ENCODE measurements at regions not wholly inside any gene's neighbourhood (a gene's known extent, or its start where the extent isn't known, plus 50 kb on each side); places are given as distances from the start of the nearest gene placed in this dataset.
"Not testable (repeated sequence)": the region's sequence is repeated elsewhere in the genome, so short reads cannot be mapped to it uniquely, and the experiment has no call there.

- 19 to 26% methylated on average over 20 to 25 of the region's 28 CpGs for WGBS, 2 donors
- peak in 1 of 2 donors; percentile 87 for DNase-seq (ENCODE audit: low spot score in 2 of 2)
- no peak overlapping the region for H3K4me3 ChIP-seq (ENCODE audit: low read depth, poor library complexity, severe bottlenecking)
- TF ChIP-seq, protein P1, sequence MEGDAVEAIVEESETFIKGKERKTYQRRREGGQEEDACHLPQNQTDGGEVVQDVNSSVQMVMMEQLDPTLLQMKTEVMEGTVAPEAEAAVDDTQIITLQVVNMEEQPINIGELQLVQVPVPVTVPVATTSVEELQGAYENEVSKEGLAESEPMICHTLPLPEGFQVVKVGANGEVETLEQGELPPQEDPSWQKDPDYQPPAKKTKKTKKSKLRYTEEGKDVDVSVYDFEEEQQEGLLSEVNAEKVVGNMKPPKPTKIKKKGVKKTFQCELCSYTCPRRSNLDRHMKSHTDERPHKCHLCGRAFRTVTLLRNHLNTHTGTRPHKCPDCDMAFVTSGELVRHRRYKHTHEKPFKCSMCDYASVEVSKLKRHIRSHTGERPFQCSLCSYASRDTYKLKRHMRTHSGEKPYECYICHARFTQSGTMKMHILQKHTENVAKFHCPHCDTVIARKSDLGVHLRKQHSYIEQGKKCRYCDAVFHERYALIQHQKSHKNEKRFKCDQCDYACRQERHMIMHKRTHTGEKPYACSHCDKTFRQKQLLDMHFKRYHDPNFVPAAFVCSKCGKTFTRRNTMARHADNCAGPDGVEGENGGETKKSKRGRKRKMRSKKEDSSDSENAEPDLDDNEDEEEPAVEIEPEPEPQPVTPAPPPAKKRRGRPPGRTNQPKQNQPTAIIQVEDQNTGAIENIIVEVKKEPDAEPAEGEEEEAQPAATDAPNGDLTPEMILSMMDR (IDR thresholded peaks at IDR 0.05) = no peak
- no peak for TF ChIP-seq POLR2A (IDR thresholded peaks at IDR 0.05)
- intact Hi-C loops (cut with DNase I; ENCODE audit: low total_unique reads) = no loop called here
Measured at GRCh38 chr6:37566111-37566949, 66.6 kb upstream of the CCDC167 start.

DNA sequence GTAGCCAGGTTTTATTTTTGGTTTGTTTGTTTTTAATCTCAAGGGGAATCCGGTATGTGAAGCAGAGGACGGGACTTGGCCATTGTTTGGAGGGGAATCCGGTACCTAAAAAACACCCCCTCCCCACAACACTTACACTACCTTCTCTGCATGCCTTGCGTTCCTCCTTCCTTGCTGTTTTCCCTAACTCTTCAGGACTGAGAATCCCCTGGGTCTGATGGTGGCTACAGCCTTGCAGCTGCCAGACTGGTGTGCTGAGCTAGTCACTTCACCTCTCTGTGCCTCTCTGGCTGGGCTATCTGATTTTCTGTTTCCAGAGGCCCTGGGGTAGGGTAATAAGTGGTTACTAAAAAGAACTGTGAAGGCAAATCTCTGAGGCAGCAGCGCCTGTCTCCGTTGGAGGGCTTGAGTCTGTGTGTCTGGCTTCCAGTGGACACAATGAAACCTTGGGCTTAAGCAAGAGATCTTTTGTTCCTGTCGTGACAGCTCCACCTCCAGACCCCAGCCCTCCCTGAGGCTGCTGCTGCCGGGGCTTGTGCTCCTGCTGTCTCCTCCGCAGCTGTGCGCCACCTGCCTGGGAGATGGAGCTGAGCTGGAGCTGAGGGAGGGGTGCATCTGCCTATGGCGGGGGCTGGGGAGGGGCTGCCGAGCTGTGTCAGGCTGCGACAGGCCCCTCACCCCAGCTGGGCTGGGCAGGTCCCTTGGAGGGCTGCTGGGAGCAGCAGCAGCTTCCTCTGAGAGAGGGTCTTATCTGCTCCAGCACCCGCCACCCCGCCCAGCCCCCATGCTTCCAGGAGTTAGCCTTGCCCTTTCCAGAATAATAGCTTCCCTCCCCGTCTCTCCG is 65.8 kb upstream of the CCDC167 start:
- intact Hi-C loops (cut with DNase I; ENCODE audit: low total_unique reads) = no loop called here
- no peak overlapping the region for H3K4me3 ChIP-seq (ENCODE audit: low read depth, poor library complexity, severe bottlenecking)
- no peak for DNase-seq (ENCODE audit: low spot score in 2 of 2)
- TF ChIP-seq POLR2A (IDR thresholded peaks at IDR 0.05) = no peak
- TF ChIP-seq, protein P1 (IDR thresholded peaks at IDR 0.05) = no peak
- 31 to 41% methylated on average over 14 to 17 of the region's 17 CpGs for WGBS, 2 donors

DNA sequence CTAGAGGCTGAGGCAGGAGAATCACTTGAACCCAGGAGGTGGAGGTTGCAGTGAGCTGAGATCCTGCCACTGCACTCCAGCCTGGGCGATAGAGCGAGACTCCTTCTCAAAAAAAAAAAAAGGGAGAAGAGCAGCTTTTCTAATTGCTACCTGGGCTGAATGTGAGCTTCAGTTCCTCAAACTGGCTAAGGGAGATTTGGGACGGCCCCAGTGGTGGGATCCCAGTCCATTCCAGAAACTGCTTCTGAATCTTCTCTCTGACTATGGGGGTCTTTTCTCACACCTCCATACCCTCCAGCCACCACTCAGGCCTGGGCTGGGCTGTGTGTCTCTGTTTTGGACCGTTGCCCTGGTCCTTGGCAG is 63.2 kb upstream of the CCDC167 start:
- intact Hi-C loops (cut with DNase I; ENCODE audit: low total_unique reads); DNase-seq (ENCODE audit: low spot score in 2 of 2); H3K4me3 ChIP-seq (ENCODE audit: low read depth, poor library complexity, severe bottlenecking): not testable (repeated sequence)
- 79 to 84% methylated on average over 4 of the region's 4 CpGs for WGBS, 2 donors

DNA sequence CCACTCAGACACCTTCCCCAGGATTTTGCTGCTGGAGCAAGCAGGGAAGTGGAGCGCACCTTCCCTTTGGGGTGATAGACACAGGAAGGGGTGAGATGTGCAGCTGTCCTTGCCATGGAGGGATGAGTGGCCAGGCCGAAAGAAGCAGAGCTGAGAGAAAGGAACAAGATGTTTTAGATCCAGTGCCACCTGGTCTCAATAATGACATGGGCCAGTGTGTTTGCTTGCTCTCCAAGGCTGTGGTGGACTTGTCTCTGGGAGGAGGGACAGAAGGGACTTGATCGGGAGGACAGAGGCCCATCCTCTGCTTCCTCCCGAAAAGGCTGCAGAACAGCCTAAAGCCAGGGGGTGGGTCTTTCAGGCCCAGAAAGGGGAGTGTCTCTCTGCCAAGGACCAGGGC is 61.7 kb upstream of the CCDC167 start:
- no peak for DNase-seq (ENCODE audit: low spot score in 2 of 2)
- no peak for TF ChIP-seq POLR2A (IDR thresholded peaks at IDR 0.05)
- TF ChIP-seq, protein P1 (IDR thresholded peaks at IDR 0.05) = no peak
- 75 to 82% methylated on average over 4 of the region's 4 CpGs for WGBS, 2 donors
- intact Hi-C loops (cut with DNase I; ENCODE audit: low total_unique reads) = no loop called here
- H3K4me3 ChIP-seq (ENCODE audit: low read depth, poor library complexity, severe bottlenecking) = no peak overlapping the region

- DNase-seq (ENCODE audit: low spot score in 2 of 2) = no peak
- 91 to 94% methylated on average over 3 of the region's 3 CpGs for WGBS, 2 donors
- TF ChIP-seq, protein P1 (IDR thresholded peaks at IDR 0.05) = no peak
- no peak for TF ChIP-seq POLR2A (IDR thresholded peaks at IDR 0.05)
- intact Hi-C loops (cut with DNase I; ENCODE audit: low total_unique reads) = no loop called here
- H3K4me3 ChIP-seq (ENCODE audit: low read depth, poor library complexity, severe bottlenecking) = no peak overlapping the region
Measured at GRCh38 chr6:37560737-37561103, 61.0 kb upstream of the CCDC167 start.

- intact Hi-C loops (cut with DNase I; ENCODE audit: low total_unique reads) = no loop called here
- WGBS, 2 donors = 79 to 84% methylated on average over 4 of the region's 4 CpGs
- TF ChIP-seq, protein P1 (IDR thresholded peaks at IDR 0.05) = no peak
- no peak for TF ChIP-seq POLR2A (IDR thresholded peaks at IDR 0.05)
- no peak for DNase-seq (ENCODE audit: low spot score in 2 of 2)
- H3K4me3 ChIP-seq (ENCODE audit: low read depth, poor library complexity, severe bottlenecking) = no peak overlapping the region
Measured at GRCh38 chr6:37559501-37559900, 59.8 kb upstream of the CCDC167 start.

Data from lower leg skin (tissue), 4 donors.